ENCODE measurements at regions not wholly inside any gene's neighbourhood (a gene's known extent, or its start where the extent isn't known, plus 50 kb on each side); places are given as distances from the start of the nearest gene placed in this dataset.

DNA sequence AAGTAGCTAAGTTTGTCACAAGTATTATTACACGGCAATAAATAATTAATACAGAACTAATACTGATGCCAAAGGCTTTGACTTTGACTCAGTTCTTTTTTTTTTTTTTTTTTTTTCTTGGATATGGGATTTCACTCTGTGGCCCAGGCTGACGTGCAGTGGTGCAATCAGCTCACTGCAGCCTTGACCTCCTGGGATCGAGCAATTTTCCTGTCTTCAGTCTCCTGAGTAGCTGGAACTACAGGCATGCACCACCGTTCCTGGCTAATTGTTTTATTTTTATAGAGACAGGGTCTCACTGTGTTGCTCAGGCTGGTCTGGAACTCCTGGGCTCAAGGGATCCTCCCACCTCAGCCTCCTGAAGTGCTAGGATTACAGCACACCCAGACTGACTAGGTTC is 284.5 kb downstream of the SS18 start:
- DNase-seq: no peak

DNA sequence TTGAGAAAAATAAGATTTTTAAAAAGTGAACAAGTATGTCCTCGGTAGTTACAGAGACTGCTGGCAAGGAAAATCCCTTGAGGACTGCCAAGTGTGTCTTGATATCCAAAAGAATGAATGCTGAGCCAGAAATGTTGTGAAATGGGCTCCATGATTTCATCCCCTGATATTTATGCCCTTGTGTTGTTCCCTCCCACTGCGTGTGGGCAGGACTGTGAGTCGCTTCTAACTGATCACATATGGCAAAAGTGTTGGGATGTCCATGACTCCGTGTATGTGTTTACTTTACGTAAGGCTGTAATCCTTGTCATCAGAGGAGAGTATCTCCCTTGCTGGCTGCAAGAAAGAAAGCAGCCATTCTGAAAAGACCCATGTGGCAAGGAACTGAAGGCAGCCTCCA is 285.1 kb downstream of the SS18 start:
- no peak for DNase-seq

DNA sequence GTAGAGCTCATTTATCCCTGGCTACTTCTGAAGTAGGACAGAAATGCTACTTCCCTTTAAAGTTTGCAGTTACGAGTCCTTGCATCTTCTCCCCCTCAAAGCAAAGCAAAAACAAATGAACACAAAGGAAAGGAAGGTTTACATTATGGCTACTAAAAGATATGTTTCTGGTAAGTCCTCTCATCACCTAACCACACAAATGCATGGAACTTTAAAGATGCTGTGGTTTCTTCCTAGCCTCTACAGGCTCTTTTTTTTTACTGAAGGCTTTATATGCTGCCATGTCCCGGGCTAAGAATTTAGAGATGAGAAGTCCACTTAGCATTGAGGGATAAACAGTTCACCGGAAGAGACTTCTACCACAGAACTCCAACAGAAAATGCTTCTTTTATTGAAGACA is 291.2 kb downstream of the SS18 start:
- DNase-seq: no peak

DNA sequence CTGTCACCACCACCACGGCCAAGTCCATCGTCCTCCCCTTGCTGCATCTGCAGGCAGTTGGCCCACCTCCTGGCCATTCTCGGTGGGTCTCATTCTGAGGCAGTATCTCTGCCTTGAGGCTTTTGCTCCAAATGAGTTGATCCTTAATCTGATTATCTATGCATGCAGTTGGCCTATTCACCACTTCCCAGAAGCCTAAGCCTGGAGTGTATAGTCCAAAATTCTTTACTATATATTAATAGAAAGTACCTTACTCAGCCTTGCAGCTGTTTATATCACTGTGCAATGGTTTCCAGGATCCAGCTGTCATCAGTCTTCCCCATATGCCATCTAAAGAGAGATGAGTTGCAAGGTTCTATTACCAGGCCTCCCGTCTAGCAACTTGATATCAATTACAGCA is 292.4 kb downstream of the SS18 start:
- DNase-seq: no peak

- DNase-seq: no peak
Measured at GRCh38 chr18:25795213-25795612, 295.2 kb downstream of the SS18 start.

DNA sequence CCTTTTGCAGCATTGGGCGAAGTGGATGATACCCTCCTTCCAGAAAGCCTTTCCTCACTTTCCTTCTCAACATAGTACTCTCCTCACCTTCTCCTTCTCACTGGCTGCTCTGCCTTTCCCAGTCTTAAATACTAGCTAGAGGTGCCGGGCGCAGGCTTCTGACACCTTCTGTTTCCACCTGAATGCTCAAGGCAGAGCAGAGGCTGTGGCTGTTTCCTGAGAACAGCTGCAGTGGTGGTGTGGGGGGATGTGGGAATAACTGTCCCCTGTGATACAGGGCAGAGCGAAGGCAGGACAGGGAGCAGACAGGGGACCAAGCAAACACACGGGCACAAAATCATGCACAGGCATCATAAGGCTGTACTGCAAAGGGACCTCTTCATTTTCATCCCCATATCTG is 303.1 kb downstream of the SS18 start:
- no peak for DNase-seq

DNA sequence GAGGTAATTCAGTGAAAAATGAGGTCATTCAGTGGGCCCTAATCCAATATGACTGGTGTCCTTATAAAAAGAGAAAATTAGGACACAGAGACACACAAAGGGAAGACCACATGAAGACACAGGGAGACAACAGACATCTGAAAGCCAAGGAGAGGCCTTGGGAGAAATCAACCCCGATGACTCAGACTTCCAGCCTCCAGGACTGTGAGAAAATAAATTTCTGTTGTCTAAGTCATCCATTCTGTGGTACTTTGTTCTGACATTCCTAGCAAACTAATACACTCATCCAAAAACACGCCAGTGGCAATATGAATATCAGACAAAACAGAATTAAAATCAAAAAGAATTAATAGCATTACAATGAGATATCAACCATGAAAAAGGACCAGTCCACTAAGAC is 303.7 kb downstream of the SS18 start:
- no peak for DNase-seq

- DNase-seq: no peak
Measured at GRCh38 chr18:25780105-25780504, 310.3 kb downstream of the SS18 start.

GRCh38 chr18:25771796-25772195 is 318.6 kb downstream of the SS18 start:
- no peak for DNase-seq

DNA sequence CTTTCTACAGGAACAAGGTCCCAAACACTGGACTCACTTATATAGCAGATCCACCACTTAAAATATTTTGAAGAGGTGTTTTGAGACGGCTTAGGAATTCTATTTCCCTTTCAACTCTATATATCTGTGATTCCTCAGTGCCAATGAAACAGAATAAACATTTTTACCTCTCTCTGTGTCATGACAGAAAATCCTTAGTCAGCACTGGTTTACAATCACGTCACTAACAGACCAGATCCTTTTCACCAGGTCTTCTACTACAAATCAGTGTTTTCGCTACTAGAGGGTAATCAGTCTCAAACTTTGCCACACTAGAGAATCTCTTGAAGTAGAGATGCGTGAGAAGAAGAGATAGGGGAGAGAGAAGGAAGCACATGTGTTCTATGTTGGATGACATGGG is 325.6 kb downstream of the SS18 start:
- no peak for DNase-seq

GRCh38 chr18:25759111-25759510 is 331.3 kb downstream of the SS18 start:
- no peak for DNase-seq

- DNase-seq: no peak
Measured at GRCh38 chr18:25743646-25744151, 346.7 kb downstream of the SS18 start.

- no peak for DNase-seq
Measured at GRCh38 chr18:25739376-25739775, 351.0 kb downstream of the SS18 start.

DNA sequence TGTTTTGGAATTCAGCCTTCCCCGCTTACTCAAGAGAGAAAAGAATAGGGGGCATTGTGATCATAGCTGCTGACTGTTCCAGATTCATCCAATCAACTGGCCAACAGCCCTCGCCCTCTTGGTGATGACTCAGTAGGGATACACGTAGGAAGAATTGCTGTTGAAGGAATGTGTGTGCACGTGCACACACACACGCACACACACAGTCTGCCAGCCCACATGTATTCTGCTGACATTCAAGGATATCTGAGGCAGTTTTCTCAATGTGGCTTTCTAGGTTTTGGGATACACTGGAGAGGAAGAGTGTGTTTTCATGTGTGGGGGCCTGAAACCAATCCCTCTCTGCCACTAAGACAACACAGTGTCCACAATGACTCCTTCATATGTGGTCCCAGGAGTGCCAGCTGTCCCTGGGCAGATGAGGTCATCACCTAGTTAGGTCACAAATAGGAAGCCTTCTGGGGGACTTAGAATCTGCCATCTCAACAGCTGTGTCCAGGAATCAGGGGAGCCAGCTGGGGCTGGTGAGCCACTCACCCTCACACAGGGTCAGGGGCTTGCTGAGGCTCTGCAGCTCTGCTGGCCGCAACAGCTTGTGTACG is 352.6 kb downstream of the SS18 start:
- DNase-seq: no peak

GRCh38 chr18:25736516-25736915 is 353.9 kb downstream of the SS18 start:
- no peak for DNase-seq

GRCh38 chr18:25735459-25735858 is 355.0 kb downstream of the SS18 start:
- no peak for DNase-seq

- DNase-seq: no peak
Measured at GRCh38 chr18:25734336-25734735, 356.1 kb downstream of the SS18 start.

DNA sequence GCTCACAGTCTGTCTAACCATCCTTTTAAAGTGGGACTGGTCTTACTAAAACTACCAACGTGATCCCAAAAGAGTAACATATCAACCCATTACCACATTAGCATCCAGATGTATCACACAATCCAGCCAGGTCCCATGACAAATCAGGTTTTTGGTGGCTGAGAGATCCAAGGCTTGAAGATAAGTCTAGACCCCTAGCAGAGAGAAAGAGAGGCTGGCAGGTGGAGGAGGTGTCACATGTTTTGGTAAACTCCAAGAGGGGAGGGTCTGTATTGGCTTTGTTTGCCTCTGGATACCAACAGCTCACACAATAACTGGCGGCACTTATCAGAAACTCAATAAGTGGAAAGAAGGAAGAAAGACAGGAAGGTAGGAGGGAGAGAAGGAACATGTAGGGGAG is 357.6 kb downstream of the SS18 start:
- no peak for DNase-seq

DNA sequence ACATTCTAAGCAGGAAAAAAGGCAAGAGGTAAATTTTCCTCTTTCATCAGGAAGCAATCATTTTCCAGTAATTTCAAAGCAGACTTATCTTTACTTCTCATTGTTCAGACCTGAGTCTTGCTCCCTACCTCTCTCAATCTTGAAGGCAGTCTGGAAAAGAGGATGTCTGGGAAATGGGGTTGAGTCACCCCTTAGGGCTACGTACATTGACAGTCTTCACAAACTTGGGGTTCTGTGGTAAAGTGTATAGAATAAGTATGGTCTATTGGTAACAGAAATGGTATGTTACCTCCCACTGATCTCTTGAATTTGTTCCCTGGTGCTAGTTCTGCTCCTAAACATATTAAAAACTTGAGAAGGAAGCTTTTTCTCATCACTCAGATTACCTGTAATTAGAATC is 361.3 kb downstream of the SS18 start:
- no peak for DNase-seq

DNA sequence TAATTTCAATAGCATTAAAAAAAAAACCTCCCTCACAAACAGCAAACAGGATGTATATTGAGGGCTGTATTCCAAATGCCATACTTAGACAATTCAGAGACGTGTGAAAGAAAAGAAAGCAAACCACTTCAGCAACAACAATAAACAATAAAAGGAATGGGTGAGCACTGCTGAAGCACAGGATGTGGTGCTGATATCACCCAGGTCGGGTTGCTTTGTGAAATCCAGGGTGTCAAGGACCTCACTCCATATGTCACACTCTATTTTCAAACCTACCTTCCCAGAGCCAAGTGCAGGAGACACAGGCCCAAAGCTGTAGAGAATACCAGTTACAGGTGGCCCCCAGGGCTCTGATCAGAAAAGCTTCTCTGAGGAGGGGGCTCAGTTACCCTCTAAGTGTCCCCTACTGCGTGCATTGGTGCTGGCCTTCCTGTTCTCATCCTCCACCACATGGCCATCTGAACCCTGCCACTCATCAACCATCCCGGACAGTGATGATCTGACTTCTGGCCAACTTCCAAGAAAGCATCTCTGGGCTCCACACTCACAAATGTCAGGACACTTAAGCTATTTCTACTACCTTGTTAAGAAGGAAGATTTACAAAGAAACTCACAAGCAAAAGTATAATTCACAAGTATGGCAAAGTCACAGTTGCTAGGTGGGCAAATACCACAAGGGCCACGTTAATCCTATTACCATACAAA is 363.0 kb downstream of the SS18 start:
- no peak for DNase-seq

DNA sequence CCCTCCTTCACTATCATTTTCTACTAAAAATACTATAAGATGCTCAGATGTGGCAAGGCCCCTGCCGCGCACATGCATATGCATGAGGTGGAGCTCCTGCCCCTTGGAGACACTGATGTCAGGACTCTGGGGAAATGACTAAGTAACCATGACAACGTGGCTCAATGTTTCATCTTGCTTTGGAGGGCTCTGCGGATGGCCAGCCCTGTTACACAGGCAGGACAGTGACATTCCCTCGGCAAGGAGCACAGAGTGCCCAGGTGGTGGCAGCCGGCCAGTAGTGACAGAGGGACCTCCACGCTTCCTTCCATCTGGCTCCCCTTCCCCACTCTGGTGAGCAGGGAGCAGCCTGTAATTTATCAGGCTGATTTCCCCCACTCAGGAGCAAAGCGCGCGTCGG is 364.1 kb downstream of the SS18 start:
- no peak for DNase-seq

DNA sequence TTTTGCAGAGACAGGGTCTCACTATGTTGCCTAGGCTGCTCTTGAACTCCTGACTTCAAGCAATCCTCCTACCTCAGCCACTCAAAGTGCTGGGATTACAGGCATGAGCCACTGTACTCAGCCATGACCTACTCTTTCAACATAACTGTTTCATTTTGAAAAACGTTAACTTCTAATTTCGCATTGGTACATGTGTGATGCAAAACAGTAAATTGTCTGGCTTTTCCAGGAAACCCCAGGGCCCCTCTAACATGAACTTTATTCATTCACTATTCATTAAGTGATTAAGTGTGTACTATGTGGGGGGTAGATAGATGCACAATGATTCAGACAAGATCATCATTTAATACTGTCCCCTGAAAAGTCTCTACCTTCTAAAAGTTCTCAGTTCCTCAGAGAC is 364.9 kb downstream of the SS18 start:
- DNase-seq: no peak

- no peak for DNase-seq
Measured at GRCh38 chr18:25724997-25725396, 365.4 kb downstream of the SS18 start.

GRCh38 chr18:25724121-25724520 is 366.3 kb downstream of the SS18 start:
- no peak for DNase-seq

DNA sequence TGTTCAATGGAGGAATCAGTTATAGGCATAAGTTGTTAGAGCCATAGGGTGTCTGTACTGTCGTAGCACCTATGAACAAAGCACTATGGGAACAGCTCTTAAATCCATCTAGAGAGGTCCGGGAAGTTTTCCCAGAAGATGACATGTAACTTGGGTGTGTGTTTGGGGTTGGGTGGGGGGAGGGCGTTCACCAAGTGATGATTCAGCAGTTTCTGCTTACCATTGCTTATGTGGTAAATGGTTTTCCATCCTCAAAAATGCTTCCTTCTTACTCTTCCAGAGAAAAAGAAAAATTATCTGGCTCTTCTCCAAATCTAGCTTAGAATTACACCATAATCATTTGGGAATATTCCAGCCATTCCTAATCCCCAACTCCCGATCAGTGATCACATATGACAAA is 361.1 kb upstream of the ZNF521 start:
- DNase-seq: no peak

Measured in CD4-positive, alpha-beta T cell treated with Interleukin-4 for 4 hours (primary cell).